OCI-M1 (cell line): ENCODE measurements at regions not wholly inside any gene's neighbourhood (a gene's known extent, or its start where the extent isn't known, plus 50 kb on each side); places are given as distances from the start of the nearest gene placed in this dataset.
"Not testable (repeated sequence)": the region's sequence is repeated elsewhere in the genome, so short reads cannot be mapped to it uniquely, and the experiment has no call there.

Experiments
- DNase-seq: peaks from one replicate; lab custom pipeline; 2025; lab: John Stamatoyannopoulos, UW

- DNase-seq, result no peak
Measured at GRCh38 chr1:194517567-194517966, 1331.2 kb upstream of the B3GALT2 start.

GRCh38 chr1:194515916-194516315 lies 1329.5 kb upstream of the B3GALT2 start:
- no peak for DNase-seq

DNA sequence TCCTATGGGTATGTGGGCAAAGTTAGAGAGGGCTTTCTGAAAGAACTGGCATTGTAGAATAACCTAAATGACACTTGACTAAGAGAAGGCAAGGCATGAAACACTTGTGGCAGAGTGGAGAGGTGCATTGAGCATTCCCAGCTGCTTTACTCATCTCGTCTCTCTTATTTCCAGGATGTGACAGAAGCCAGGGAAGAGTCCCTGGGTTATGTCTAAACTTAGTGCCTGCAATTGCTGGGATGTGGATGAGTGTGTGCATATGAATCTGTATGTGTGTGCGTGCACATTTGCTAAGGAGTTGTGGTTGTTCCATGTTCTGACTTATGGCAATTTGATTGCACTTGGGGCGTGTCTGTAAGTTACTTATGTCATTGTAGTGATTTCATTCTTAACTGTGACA lies 1326.5 kb upstream of the B3GALT2 start:
- no peak for DNase-seq

DNA sequence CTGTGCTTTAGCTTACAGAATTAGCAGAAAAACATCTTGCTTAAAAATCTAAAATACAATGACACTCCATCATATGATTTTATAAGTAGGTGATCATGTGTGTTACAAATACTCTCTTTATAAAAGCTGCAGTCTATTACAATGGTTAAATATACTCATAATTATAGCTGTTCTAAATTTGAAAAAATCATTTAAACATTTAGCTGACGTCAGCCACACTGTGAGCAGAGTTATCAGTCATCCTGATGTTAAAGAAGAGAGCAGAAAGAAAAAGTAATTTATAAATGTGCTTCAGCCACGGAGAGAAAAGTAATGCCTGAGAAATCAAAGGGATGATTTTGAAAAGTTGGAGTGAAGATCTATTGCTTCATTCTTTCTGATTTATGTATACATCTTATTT lies 1325.9 kb upstream of the B3GALT2 start:
- no peak for DNase-seq

- DNase-seq, result peak; percentile 56
Measured at GRCh38 chr1:194503209-194503608, 1316.8 kb upstream of the B3GALT2 start.

- DNase-seq, result no peak
Measured at GRCh38 chr1:194495434-194495833, 1309.0 kb upstream of the B3GALT2 start.

DNA sequence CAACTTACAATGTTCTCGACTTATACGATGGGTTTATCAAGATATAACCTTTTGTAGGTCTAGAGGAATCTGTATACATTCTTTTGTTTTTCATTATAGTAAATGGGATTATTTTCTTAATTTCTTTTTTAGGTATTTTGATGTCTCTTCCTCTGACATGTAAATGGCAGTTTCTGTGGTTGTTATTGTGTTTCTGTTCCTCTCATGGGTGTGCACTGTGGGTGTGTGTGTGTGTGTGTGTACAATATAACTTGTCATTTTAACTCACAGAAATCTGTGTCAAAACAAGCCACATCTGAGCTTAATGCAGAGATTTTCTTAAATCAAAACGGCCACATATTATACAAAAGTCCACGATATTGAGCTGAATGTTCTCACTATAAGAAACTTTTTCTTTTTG lies 1300.8 kb upstream of the B3GALT2 start:
- no peak for DNase-seq

DNA sequence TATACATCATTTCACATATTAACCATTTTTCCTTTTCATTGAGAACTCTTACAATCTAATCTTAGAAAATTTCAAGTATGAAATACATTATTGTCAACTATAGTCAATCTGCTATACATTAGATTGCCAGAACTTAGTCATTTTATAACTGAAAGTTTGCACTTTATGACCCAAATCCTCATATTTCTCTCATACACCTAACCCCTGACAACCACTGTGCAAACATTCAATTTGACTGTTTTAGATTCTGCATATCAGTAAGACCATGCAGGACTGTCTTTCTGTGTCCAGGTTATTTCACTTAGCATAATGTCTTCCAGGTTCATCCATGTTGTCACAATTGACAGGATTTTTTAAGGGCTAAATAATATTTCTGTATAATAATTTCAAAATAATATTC lies 1299.0 kb upstream of the B3GALT2 start:
- no peak for DNase-seq

GRCh38 chr1:194478731-194479130 lies 1292.3 kb upstream of the B3GALT2 start:
- no peak for DNase-seq

- peak; percentile 50 for DNase-seq
Measured at GRCh38 chr1:194477908-194478307, 1291.5 kb upstream of the B3GALT2 start.

DNA sequence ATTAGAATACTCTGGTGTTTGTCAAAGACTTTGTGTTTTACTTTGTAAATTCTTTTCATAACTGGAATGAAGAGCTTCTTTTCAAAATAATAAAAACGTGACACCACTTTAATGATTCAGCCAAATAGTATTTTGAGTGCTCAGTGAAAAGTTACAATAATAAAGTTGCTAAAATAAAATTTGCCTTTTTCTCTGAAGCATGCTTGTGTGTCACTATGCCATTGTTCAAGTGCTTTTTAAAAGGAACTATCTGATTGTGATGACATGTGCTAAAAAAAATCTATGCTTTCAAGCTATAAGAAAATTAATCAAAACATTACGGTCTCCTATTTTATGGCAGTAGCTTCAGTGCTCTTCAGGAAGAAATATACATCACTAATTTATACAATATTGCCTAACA lies 1290.5 kb upstream of the B3GALT2 start:
- no peak for DNase-seq

DNA sequence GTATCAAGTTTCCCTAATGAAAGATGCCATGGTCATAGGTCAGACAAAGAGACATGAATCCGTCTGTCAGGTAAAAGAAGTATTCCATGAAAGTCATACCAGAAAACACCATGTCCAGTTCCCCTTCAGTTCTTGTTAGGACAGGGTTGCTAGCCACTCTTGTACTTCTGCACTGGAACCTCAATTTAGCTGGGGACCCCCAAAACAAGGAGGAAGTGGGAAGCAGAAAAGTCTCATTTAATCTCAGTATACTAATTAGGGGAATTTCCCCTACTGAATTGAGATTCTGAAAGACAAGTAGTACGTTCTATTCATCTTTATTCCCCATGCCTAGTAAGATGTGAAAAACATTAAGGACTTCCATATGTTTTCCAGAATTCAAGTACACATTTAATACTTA lies 1289.9 kb upstream of the B3GALT2 start:
- DNase-seq, result no peak

DNA sequence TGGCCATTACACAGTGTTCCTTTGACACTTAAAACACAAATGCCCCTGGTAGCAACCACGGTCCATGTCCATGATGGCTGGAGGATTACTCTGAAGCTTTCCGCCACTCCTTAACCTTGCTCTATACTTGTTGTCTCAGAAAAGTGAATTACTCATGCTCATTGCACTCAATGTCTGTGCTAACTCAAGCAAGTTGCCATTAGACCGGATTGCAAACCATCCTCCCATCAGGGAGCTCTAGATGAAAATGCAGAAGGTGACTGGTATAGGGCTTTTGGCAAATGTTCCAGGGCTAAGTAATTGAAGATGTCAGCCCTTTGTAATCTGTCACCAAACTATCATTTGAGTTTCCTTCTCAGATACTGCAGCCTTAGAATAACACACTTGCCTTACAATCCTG lies 1288.3 kb upstream of the B3GALT2 start:
- no peak for DNase-seq

DNA sequence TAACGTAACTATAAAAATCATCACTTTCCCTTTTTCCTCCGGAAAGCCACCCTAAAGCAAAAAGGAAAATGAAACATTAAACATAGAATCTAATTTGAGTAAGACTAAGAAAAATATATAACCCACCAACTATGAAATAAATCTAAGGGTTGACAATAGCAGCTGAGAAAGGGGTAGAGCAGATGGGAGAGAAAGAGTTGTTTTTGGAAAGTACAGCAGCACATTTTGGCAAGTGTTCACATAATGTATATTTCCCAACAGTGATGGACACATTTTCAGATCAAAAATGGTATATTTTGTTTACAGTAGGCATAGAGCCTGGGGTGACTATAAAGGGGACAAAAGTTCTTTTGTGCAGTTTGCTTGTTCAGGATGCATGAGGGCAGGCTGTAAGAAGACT lies 1287.4 kb upstream of the B3GALT2 start:
- DNase-seq, result no peak

DNA sequence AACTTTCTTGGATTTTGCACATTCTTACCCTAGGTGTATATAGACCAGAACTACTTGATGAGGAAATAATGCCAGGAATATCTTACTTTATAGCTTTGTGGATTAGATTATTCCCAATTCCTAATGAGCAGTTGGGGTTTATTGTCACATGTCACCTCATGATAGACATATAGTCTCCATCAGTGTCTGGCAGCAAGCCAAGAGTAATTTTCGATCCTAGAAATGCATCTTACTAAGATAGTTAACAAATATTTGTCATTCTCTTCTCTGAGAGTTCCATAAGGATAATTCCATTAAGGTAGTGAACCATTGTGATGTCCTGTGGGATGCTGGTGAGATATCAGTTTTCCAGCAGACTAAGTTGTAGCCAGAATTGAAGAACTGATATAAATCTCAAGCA lies 1282.9 kb upstream of the B3GALT2 start:
- no peak for DNase-seq

DNA sequence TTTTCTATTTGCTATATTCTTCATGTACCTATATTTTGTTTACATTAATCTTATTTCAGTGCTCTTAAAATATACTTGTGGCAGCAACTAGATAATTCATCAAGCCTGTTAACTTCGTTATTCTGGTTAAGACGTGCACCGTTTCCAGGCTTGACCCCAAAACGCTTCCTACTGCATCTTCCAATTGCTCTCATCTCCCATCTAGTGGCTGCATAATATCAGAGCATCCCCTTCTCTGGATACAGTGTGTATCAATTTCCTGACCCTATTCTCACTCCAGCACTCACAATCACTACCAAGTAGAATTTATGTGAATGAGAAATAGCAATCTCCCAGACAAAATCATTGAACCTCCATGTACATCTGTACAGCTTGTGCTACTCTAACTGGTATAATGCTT lies 1280.3 kb upstream of the B3GALT2 start:
- peak; percentile 28 for DNase-seq

DNA sequence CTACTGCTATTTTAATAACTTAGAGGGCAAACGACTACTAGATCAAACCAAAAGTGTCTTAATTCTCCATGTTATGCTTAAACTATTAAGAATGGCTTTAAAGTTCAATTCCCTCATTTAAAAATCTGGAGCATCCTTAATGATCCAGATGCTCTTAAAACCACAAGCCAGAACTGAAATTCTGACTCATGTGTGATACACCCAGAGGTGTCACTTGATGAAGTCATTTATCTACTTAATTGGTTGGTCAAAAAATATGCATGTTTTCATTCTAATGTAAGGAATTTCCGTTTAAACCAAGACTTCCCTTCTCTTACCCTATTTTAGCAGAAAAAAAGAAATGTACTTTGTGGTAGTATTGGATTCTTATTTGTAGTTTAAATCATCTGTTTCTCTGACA lies 1261.2 kb upstream of the B3GALT2 start:
- DNase-seq, result no peak

DNA sequence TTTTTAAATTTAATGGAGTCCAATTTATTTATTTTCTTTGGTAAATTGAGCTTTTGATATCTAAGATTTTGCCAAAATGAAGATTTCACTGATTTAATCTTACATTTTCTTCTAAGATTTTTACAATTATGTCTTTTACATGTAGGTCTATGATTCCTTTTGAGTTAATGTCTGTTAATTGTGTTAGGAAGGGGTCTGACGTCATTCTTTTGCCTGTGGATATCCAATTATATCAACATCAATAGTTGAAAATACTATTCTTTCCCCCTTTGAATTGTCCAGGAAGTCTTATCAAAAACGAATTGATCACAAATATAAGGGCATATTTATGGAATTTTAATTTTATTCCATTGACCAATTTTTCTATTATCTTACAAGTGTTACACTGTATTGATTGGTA lies 1258.8 kb upstream of the B3GALT2 start:
- no peak for DNase-seq

GRCh38 chr1:194442901-194443575 lies 1256.6 kb upstream of the B3GALT2 start:
- DNase-seq, result no peak

- no peak for DNase-seq
Measured at GRCh38 chr1:194437135-194437534, 1250.7 kb upstream of the B3GALT2 start.

DNA sequence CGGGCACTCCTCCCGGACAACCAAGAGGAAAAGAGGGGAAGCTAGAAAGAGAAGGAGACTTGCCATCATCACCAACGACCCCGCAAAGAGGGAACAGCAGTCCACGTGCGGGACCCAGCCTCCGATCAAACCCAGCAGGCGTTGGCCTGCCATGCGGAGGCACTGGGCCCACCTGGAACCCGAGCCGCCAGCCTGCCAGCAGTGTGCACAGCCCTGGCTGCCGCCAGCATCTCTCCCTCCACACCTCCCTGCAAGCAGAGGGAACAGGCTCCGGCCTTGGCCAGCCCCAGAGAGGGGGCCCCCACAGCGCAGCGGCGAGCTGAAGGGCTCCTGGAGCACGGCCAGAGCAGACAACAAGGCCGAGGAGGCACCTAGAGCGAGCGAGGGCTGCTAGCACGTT lies 1244.7 kb upstream of the B3GALT2 start:
- DNase-seq, result no peak

GRCh38 chr1:194420706-194421105 lies 1234.3 kb upstream of the B3GALT2 start:
- no peak for DNase-seq

- peak; percentile 41 for DNase-seq
Measured at GRCh38 chr1:194419721-194420120, 1233.3 kb upstream of the B3GALT2 start.

GRCh38 chr1:194410756-194411155 lies 1224.3 kb upstream of the B3GALT2 start:
- no peak for DNase-seq

GRCh38 chr1:194407238-194407637 lies 1220.8 kb upstream of the B3GALT2 start:
- DNase-seq, result not testable (repeated sequence)
